Vagina (tissue), 2 donors: ENCODE measurements at regions not wholly inside any gene's neighbourhood (a gene's known extent, or its start where the extent isn't known, plus 50 kb on each side); places are given as distances from the start of the nearest gene placed in this dataset.

Experiments
- DNase-seq, 2 donors: peaks; one replicate each; pipeline ENCODE4 v3.0.0-alpha.2; 2017; ENCODE audit errors: extremely low spot score in 2 of 2
- H3K27ac ChIP-seq: fragments of 200-600 bp; sonication (generic); one replicate; pipeline ENCODE4 v1.5.1; 2019
- H3K27me3 ChIP-seq: fragments of 200-600 bp; sonication (generic); one replicate; pipeline ENCODE4 v1.5.1; 2019
- H3K36me3 ChIP-seq, 2 donors: fragments of 200-600 bp; sonication (generic); one replicate each; pipeline ENCODE4 v1.5.1; 2017 to 2019
- H3K4me1 ChIP-seq: fragments of 200-600 bp; sonication (generic); one replicate; pipeline ENCODE4 v1.5.1; 2019
- H3K4me3 ChIP-seq, 2 donors: fragments of 200-600 bp; sonication (generic); 1 replicate in 1 of 2; 2 replicates in 1 of 2; pipeline ENCODE4 v1.5.1; 2016 to 2019
- H3K9me3 ChIP-seq: fragments of 200-600 bp; sonication (generic); one replicate; pipeline ENCODE4 v1.5.1; 2019
- CTCF ChIP-seq, 3 experiments: fragments of 450-650 bp in 2 of 3; fragments of 200-600 bp in 1 of 3; sonication (generic) in 1 of 3; IDR thresholded peaks; one replicate each; pipeline ENCODE4 v1.5.1; 2017 to 2019; ENCODE audit warnings: antibody characterized with exemption in 3 of 3, mild to moderate bottlenecking in 2 of 3, moderate library complexity in 2 of 3
- POLR2A ChIP-seq, 2 donors: fragments of 450-650 bp; IDR thresholded peaks; one replicate each; pipeline ENCODE4 v1.6.1; 2017; ENCODE audit warnings: antibody characterized with exemption in 2 of 2, mild to moderate bottlenecking in 2 of 2, moderate library complexity in 2 of 2
- POLR2AphosphoS5 ChIP-seq, 2 donors: sonication (generic); formaldehyde crosslinking; IDR thresholded peaks; one replicate each; pipeline ENCODE4 v1.9.0; 2017; ENCODE audit warnings: antibody characterized with exemption in 2 of 2, mild to moderate bottlenecking in 2 of 2, low read depth in 1 of 2; ENCODE audit not compliant: insufficient read depth in 1 of 2
- intact Hi-C: fragments of 100-400 bp; cut with DNase I; formaldehyde crosslinking; loops from one replicate; pipeline ENCODE4 v1.15.1; 2023

- peaks cover 55% of the 10 kb centered on the region for H3K4me1 ChIP-seq
- DNase-seq = no peak
- no peaks in the 10 kb centered on the region for H3K9me3 ChIP-seq
- H3K36me3 ChIP-seq = no peaks in the 10 kb centered on the region
- no peak overlapping the region for H3K27ac ChIP-seq
- intact Hi-C loops = loop anchor here (5.0 kb wide), 2 partner anchors 64 to 1069 kb away; partner anchors contain the start of gene NR2F2
- H3K4me3 ChIP-seq = no peak overlapping the region
- no peaks in the 10 kb centered on the region for H3K27me3 ChIP-seq
- TF ChIP-seq CTCF (IDR thresholded peaks at IDR 0.05) (no peak), POLR2A (IDR thresholded peaks at IDR 0.05) (no peak), POLR2AphosphoS5 (IDR thresholded peaks at IDR 0.05; ENCODE audit: insufficient read depth in 1 of 2, low read depth in 1 of 2) (no peak)
These were observed 1032.4 kb downstream of the MCTP2 start for GRCh38 chr15:95263751-95264150.

DNA sequence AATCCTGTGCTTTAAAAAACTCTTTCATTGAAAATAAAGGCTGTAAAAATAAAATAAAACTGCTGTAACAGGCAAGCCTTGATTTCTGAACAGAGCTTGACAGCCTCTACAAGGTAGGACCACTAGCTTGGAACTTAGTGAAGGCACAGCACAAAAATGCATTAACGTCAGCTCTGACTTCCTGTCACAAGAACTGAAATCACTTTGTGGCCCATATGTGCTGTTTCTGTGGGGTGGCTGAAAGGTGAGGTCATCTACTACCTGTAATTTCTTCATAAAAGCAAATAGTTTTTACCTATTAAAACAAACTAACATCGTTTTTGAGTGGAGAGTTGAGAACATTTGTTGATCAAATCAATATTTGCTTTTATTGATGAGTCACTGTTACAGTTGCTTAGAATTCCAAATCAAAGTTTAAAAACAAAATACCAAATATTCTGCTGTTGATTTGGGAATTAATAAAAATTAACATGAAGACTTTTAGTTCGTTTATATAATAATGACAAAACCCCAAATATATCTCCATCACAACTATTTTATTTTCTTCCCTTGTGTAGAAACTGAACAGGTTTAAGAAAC, 1034.1 kb downstream of the MCTP2 start:
- Histone ChIP-seq H3K4me3 (no peak overlapping the region), H3K4me1 (peaks cover 52% of the 10 kb centered on the region), H3K9me3 (no peaks in the 10 kb centered on the region), H3K27me3 (no peaks in the 10 kb centered on the region), H3K36me3 (no peaks in the 10 kb centered on the region), H3K27ac (peak overlapping the region; percentile 64)
- DNase-seq = no peak
- intact Hi-C loops = loop anchor here (5.0 kb wide), 2 partner anchors 577 to 1077 kb away; no protein-coding TSS in a partner anchor
- TF ChIP-seq POLR2AphosphoS5 (IDR thresholded peaks at IDR 0.05; ENCODE audit: insufficient read depth in 1 of 2, low read depth in 1 of 2) (no peak), CTCF (IDR thresholded peaks at IDR 0.05) (no peak), POLR2A (IDR thresholded peaks at IDR 0.05) (no peak)

DNA sequence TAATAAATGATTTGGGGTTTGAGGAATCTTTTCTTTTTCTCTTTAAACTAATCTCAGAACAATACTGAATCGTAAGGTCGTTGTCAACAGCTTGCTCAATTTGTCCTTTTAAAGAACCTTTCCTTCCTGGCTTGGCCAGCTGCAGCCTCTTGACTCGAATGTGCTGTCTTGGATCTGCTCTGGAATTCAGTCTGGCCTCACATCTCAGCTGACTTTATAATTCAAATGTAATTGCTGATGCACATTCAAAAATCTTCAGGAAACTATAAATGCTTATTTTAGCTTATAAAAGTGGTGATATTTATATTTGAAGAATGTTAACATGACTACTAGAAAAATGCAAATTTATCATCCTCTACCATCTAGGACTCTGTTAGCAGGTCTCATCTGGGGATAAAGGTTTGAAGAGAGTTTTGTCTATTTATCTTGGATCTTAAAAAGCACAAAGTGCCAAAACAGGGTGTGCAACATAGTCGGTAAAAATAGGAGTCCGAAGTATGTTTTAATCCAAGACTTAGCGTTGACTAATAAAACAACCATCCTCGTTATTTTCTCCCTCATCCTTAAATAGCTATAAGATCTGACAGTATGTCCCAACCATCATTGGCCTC, 1035.2 kb downstream of the MCTP2 start:
- TF ChIP-seq POLR2A (IDR thresholded peaks at IDR 0.05) = no peak
- peak in 1 of 2 donors; percentile 40 for TF ChIP-seq POLR2AphosphoS5 (IDR thresholded peaks at IDR 0.05; ENCODE audit: insufficient read depth in 1 of 2, low read depth in 1 of 2)

DNA sequence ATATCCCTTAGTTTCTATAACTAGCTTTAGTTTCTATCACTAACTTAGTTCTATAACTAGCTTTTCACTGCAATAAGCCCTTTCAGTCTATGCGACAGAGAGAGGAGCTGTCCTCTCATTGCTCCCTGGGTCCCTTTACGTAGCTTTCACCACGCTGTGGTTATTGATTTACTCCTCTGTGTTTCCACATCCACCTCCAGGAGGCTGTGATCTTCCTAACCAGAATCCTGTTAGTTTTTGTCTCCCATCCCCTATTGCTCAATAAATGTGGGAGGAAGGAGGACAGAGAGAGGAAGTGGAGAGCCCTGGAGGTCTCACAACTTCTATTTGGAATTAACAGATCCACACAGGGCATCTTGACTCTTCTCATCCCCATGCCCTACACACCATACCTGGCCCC, 1036.1 kb downstream of the MCTP2 start:
- Histone ChIP-seq H3K27ac (peak overlapping the region; percentile 64), H3K4me3 (no peak overlapping the region), H3K36me3 (no peaks in the 10 kb centered on the region), H3K27me3 (no peaks in the 10 kb centered on the region), H3K4me1 (peaks cover 43% of the 10 kb centered on the region), H3K9me3 (no peaks in the 10 kb centered on the region)
- no peak for DNase-seq
- TF ChIP-seq CTCF (IDR thresholded peaks at IDR 0.05) (peak in 1 of 3 experiments; percentile 7), POLR2A (IDR thresholded peaks at IDR 0.05) (no peak), POLR2AphosphoS5 (IDR thresholded peaks at IDR 0.05; ENCODE audit: insufficient read depth in 1 of 2, low read depth in 1 of 2) (no peak)
- intact Hi-C loops = loop anchor here (5.0 kb wide), 2 partner anchors 575 to 1075 kb away; no protein-coding TSS in a partner anchor

More for the DNA sequence above, 1035.2 kb downstream of the MCTP2 start:
- peaks cover 52% of the 10 kb centered on the region for H3K4me1 ChIP-seq
- DNase-seq = no peak
- no peaks in the 10 kb centered on the region for H3K27me3 ChIP-seq
- H3K36me3 ChIP-seq = no peaks in the 10 kb centered on the region
- intact Hi-C loops = loop anchor here (5.0 kb wide), 2 partner anchors 576 to 1076 kb away; no protein-coding TSS in a partner anchor
- no peak overlapping the region for H3K4me3 ChIP-seq
- H3K9me3 ChIP-seq = no peaks in the 10 kb centered on the region
- H3K27ac ChIP-seq = peak overlapping the region; percentile 64

DNA sequence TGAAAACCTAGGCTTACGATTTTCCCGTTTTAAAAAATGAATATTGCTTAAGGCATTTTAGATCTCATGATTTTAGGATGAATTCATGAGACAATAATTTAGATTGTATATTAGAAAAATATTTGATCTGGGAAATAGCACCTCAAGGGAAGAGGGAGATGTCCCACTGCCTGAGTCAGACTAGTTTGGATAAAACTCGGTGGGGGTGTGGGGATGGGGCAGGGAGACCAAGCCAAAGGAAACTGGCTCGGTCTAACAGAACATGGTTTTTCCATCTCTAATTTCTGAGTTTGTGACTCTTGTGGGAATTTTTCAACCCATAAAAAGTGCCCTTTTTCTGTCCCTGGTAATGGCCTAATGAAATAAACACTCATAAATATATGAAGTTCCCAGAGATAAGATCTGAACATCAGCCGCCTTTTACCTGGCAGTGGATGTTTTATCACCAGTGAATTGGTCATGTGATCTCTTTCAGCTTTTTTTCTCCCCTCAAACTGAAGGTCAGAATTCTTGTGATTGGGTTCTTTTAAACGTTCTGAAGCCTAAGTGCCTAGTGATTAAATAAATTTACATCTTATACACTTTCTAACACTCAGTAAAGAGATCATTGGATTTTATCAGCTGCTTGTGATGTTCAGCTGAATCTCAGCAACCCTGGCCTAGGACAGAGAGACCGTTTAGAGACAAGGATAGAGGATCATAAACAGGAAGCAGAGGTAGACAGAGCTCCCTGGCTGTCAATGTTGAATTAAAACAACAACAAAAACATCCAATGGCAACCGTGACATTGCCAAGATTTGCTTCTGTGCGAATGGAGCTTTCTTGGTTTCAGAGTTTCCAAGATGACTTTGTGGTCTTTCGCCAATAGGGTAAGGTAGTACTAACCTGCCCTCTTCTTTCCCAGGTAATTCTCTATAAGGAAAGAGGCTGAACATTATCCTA, 1038.2 kb downstream of the MCTP2 start:
- Histone ChIP-seq H3K4me1 (peaks cover 38% of the 10 kb centered on the region), H3K27me3 (no peaks in the 10 kb centered on the region), H3K27ac (peak overlapping the region; percentile 61), H3K9me3 (no peaks in the 10 kb centered on the region), H3K4me3 (no peak overlapping the region), H3K36me3 (no peaks in the 10 kb centered on the region)
- TF ChIP-seq POLR2A (IDR thresholded peaks at IDR 0.05) (no peak), POLR2AphosphoS5 (IDR thresholded peaks at IDR 0.05; ENCODE audit: insufficient read depth in 1 of 2, low read depth in 1 of 2) (no peak), CTCF (IDR thresholded peaks at IDR 0.05) (no peak)
- intact Hi-C loops = loop anchor here (5.0 kb wide), 2 partner anchors 573 to 1073 kb away; no protein-coding TSS in a partner anchor
- no peak for DNase-seq
